GM23338 (cell line): ENCODE measurements at regions not wholly inside any gene's neighbourhood (a gene's known extent, or its start where the extent isn't known, plus 50 kb on each side); places are given as distances from the start of the nearest gene placed in this dataset.

ENCODE experiments used
- ATAC-seq: fragments of 200-7000 bp; cut with Tn5 transposase; 3 replicates; pipeline ENCODE4 v1.9.1; 2020
- DNase-seq: peaks from one replicate; pipeline ENCODE4 v3.0.0-alpha.2; 2015; ENCODE audit warnings: low spot score
- H2AFZ ChIP-seq: fragments of 200-600 bp; sonication (generic); 2 replicates; pipeline ENCODE4 v1.8.0; 2016; ENCODE audit warnings: antibody characterized with exemption, mild to moderate bottlenecking, moderate library complexity
- H3F3A ChIP-seq: fragments of 200-600 bp; sonication (generic); replicated peaks from 2 replicates; pipeline ENCODE4 v1.8.0; 2017; ENCODE audit warnings: antibody characterized with exemption, mixed run types, low read depth
- H3K27ac ChIP-seq: fragments of 200-600 bp; sonication (generic); 2 replicates; pipeline ENCODE4 v1.6.1; 2016; ENCODE audit warnings: low read depth
- H3K27me3 ChIP-seq: fragments of 200-600 bp; sonication (generic); 2 replicates; pipeline ENCODE4 v1.8.0; 2016; ENCODE audit warnings: mild to moderate bottlenecking, mixed run types, moderate library complexity; ENCODE audit not compliant: insufficient read depth
- H3K36me3 ChIP-seq: fragments of 200-600 bp; sonication (generic); 2 replicates; pipeline ENCODE4 v1.8.0; 2016; ENCODE audit warnings: mild to moderate bottlenecking; ENCODE audit not compliant: insufficient read depth
- H3K4me1 ChIP-seq: fragments of 200-600 bp; sonication (generic); 2 replicates; pipeline ENCODE4 v1.8.0; 2016; ENCODE audit warnings: mild to moderate bottlenecking, moderate library complexity; ENCODE audit not compliant: insufficient read depth
- H3K4me2 ChIP-seq: fragments of 200-600 bp; sonication (generic); 2 replicates; pipeline ENCODE4 v1.7.1; 2017; ENCODE audit warnings: mixed run types
- H3K4me3 ChIP-seq: fragments of 200-600 bp; sonication (generic); 2 replicates; pipeline ENCODE4 v1.6.1; 2016; ENCODE audit warnings: mixed run types
- H3K79me2 ChIP-seq: fragments of 200-600 bp; sonication (generic); replicated peaks from 2 replicates; pipeline ENCODE4 v1.8.0; 2017; ENCODE audit warnings: mild to moderate bottlenecking; ENCODE audit not compliant: insufficient read depth
- H3K9me2 ChIP-seq: fragments of 200-600 bp; sonication (generic); 2 replicates; pipeline ENCODE4 v1.8.0; 2017; ENCODE audit not compliant: insufficient read depth
- H4K20me1 ChIP-seq: fragments of 200-600 bp; sonication (generic); replicated peaks from 2 replicates; pipeline ENCODE4 v1.8.0; 2017; ENCODE audit warnings: mild to moderate bottlenecking; ENCODE audit not compliant: insufficient read depth
- H3K27ac Mint-ChIP-seq: 2 replicates; pipeline ENCODE4 v1.8.0; 2020; ENCODE audit warnings: inconsistent platforms, mild to moderate bottlenecking, moderate library complexity, mixed read lengths
- H3K27me3 Mint-ChIP-seq: 3 replicates; pipeline ENCODE4 v1.8.0; 2022; ENCODE audit warnings: low read depth, mild to moderate bottlenecking, moderate library complexity, mixed read lengths, inconsistent platforms; ENCODE audit not compliant: insufficient read depth, poor library complexity
- H3K36me3 Mint-ChIP-seq: 3 replicates; pipeline ENCODE4 v1.8.0; 2021; ENCODE audit warnings: low read depth, mild to moderate bottlenecking, inconsistent platforms, moderate library complexity, mixed read lengths
- H3K4me1 Mint-ChIP-seq: 3 replicates; pipeline ENCODE4 v1.8.0; 2020; ENCODE audit warnings: mild to moderate bottlenecking, inconsistent platforms, mixed read lengths
- H3K4me3 Mint-ChIP-seq: 3 replicates; pipeline ENCODE4 v1.8.0; 2021; ENCODE audit warnings: moderate library complexity, mild to moderate bottlenecking, inconsistent platforms, mixed read lengths
- H3K9me3 Mint-ChIP-seq: 3 replicates; pipeline ENCODE4 v1.8.0; 2020; ENCODE audit warnings: moderate library complexity, mild to moderate bottlenecking, inconsistent platforms, mixed read lengths
- CREB1 ChIP-seq: fragments of 250-450 bp; sonication (Bioruptor Pico); IDR thresholded peaks from 2 replicates; pipeline ENCODE4 v1.5.0; 2020; ENCODE audit warnings: low read depth, mild to moderate bottlenecking, moderate library complexity
- EZH2 ChIP-seq: fragments of 200-600 bp; sonication (generic); IDR thresholded peaks from one replicate; pipeline ENCODE4 v1.8.0; 2017; ENCODE audit warnings: antibody characterized with exemption, mild to moderate bottlenecking, low read depth; ENCODE audit not compliant: unreplicated experiment
- EZH2phosphoT487 ChIP-seq: fragments of 200-600 bp; sonication (generic); IDR thresholded peaks from one replicate; pipeline ENCODE4 v1.8.1; 2018; ENCODE audit warnings: antibody characterized with exemption; ENCODE audit not compliant: unreplicated experiment
- NANOG ChIP-seq: IDR thresholded peaks from 2 replicates; pipeline ENCODE4 v1.6.1; 2016; ENCODE audit warnings: antibody characterized with exemption, borderline replicate concordance
- POLR2AphosphoS5 ChIP-seq: IDR thresholded peaks from 2 replicates; pipeline ENCODE4 v1.6.1; 2016; ENCODE audit warnings: antibody characterized with exemption, low read depth
- STAT1 ChIP-seq: IDR thresholded peaks from one replicate; pipeline ENCODE4 v1.6.1; 2016; ENCODE audit warnings: antibody characterized with exemption; ENCODE audit not compliant: unreplicated experiment
- ZNF114 ChIP-seq: fragments of 250-450 bp; sonication (Bioruptor Pico); IDR thresholded peaks from 2 replicates; pipeline ENCODE4 v1.5.0; 2020; ENCODE audit warnings: mild to moderate bottlenecking, moderate library complexity
- ZNF331 ChIP-seq: fragments of 250-450 bp; sonication (Bioruptor Pico); IDR thresholded peaks from 2 replicates; pipeline ENCODE4 v1.5.0; 2020; ENCODE audit warnings: low read depth, mild to moderate bottlenecking, moderate library complexity
- TF ChIP-seq, protein P1 (sequence below), 2 experiments: fragments of 200-600 bp in 1 of 2; sonication (generic) in 1 of 2; conservative IDR thresholded peaks; 2 replicates each; pipeline versions ENCODE4 v1.5.1 to v1.6.1; 2016 to 2017; ENCODE audit warnings: antibody characterized with exemption in 2 of 2, low read depth in 2 of 2, mild to moderate bottlenecking in 2 of 2, moderate library complexity in 1 of 2
- TF ChIP-seq, protein P2 (sequence below): fragments of 250-450 bp; sonication (Bioruptor Pico); IDR thresholded peaks from 2 replicates; pipeline ENCODE4 v1.5.0; 2020; ENCODE audit warnings: mild to moderate bottlenecking, moderate library complexity
- TF ChIP-seq, protein P3 (sequence below): IDR thresholded peaks from 2 replicates; pipeline ENCODE4 v1.6.1; 2016; ENCODE audit warnings: antibody characterized with exemption

DNA sequence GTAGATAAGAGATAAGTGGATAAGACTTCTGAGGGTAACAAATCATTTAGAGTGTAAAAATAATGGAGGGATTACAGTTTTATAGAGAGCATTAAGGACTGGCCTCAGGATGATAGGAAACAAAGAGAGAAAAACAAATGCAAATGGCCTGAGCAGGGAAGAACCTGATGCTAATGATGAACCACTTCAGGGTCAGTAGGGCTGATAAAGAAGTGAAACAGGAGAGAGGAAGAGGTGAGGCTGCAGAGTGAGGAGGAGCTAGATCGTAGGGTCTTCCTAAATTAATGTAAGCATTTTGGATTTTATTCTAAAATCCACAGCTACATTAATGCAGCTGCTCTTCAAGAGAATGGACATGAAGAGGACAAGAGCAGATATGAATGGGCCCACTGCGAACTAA lies 698.0 kb upstream of the MEF2C start:
- Mint-ChIP-seq H3K4me3 (no peak overlapping the region; the same call in 2 of the 3 replicates), H3K9me3 (0 out of 3 replicates have a peak, but pooled peaks cover 3% of the 10 kb centered on the region), H3K27ac (no peak overlapping the region), H3K4me1 (peaks cover 12% of the 10 kb centered on the region), H3K27me3 (peaks cover 2% of the 10 kb centered on the region), H3K36me3 (no peaks in the 10 kb centered on the region)
- H3K36me3 ChIP-seq, result no peaks in the 10 kb centered on the region
- no peaks in the 10 kb centered on the region for H3F3A ChIP-seq
- peaks cover 16% of the 10 kb centered on the region for H3K4me1 ChIP-seq
- DNase-seq, result peak; percentile 36
- TF ChIP-seq, protein P1, sequence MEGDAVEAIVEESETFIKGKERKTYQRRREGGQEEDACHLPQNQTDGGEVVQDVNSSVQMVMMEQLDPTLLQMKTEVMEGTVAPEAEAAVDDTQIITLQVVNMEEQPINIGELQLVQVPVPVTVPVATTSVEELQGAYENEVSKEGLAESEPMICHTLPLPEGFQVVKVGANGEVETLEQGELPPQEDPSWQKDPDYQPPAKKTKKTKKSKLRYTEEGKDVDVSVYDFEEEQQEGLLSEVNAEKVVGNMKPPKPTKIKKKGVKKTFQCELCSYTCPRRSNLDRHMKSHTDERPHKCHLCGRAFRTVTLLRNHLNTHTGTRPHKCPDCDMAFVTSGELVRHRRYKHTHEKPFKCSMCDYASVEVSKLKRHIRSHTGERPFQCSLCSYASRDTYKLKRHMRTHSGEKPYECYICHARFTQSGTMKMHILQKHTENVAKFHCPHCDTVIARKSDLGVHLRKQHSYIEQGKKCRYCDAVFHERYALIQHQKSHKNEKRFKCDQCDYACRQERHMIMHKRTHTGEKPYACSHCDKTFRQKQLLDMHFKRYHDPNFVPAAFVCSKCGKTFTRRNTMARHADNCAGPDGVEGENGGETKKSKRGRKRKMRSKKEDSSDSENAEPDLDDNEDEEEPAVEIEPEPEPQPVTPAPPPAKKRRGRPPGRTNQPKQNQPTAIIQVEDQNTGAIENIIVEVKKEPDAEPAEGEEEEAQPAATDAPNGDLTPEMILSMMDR (conservative IDR thresholded peaks at IDR 0.05; ENCODE audit: low read depth in 2 of 2), result no peak
- no peak for TF ChIP-seq NANOG
- no peak overlapping the region for H2AFZ ChIP-seq
- ATAC-seq, result peak; percentile 82
- no peak overlapping the region for H3K27ac ChIP-seq
- H3K27me3 ChIP-seq, result no peaks in the 10 kb centered on the region
- H3K9me2 ChIP-seq, result no peaks in the 10 kb centered on the region; the same call in 1 of the 2 replicates
- no peak overlapping the region for H3K4me3 ChIP-seq
- H4K20me1 ChIP-seq, result no peaks in the 10 kb centered on the region
- no peak overlapping the region for H3K4me2 ChIP-seq
- H3K79me2 ChIP-seq, result no peaks in the 10 kb centered on the region

DNA sequence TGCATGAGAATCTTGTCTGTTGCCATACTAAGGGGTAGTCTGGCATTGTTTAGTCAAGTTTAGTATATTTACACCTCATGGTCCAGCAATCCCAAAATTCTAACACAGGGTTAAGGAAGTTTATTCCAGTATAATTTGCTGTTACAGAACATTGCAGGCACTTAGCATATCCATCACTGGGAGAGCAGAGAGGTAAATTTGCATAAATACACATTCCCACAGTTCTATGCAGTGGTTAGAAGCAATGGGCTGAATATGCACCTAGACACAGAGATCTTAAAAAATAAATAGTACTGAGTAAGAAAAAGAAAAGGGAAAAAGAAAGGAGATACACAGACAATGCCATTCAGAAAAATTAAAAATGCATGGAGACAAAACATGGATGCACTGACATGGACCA lies 692.3 kb upstream of the MEF2C start:
- H4K20me1 ChIP-seq, result no peaks in the 10 kb centered on the region
- H3K27me3 ChIP-seq, result no peaks in the 10 kb centered on the region
- H3K27ac ChIP-seq, result no peak overlapping the region
- no peaks in the 10 kb centered on the region for H3F3A ChIP-seq
- Mint-ChIP-seq H3K4me1 (peaks cover 4% of the 10 kb centered on the region; the same call in 2 of the 3 replicates), H3K36me3 (no peaks in the 10 kb centered on the region), H3K4me3 (no peak overlapping the region), H3K27ac (no peak overlapping the region), H3K9me3 (no peaks in the 10 kb centered on the region), H3K27me3 (peaks cover 4% of the 10 kb centered on the region)
- ATAC-seq (no peak), DNase-seq (no peak)
- no peaks in the 10 kb centered on the region for H3K36me3 ChIP-seq
- no peak overlapping the region for H2AFZ ChIP-seq
- no peaks in the 10 kb centered on the region for H3K9me2 ChIP-seq
- H3K4me2 ChIP-seq, result no peak overlapping the region
- H3K4me1 ChIP-seq, result no peaks in the 10 kb centered on the region; the same call in 1 of the 2 replicates
- no peaks in the 10 kb centered on the region for H3K79me2 ChIP-seq
- H3K4me3 ChIP-seq, result no peak overlapping the region
- TF ChIP-seq, protein P1 (conservative IDR thresholded peaks at IDR 0.05; ENCODE audit: low read depth in 2 of 2), result no peak
- TF ChIP-seq NANOG (no peak), CREB1 (no peak), ZNF331 (CRISPR knock-in tag) (no peak), EZH2 (no peak), ZNF114 (CRISPR knock-in tag) (no peak), STAT1 (no peak), POLR2AphosphoS5 (no peak), EZH2phosphoT487 (no peak)
- TF ChIP-seq, protein P2, sequence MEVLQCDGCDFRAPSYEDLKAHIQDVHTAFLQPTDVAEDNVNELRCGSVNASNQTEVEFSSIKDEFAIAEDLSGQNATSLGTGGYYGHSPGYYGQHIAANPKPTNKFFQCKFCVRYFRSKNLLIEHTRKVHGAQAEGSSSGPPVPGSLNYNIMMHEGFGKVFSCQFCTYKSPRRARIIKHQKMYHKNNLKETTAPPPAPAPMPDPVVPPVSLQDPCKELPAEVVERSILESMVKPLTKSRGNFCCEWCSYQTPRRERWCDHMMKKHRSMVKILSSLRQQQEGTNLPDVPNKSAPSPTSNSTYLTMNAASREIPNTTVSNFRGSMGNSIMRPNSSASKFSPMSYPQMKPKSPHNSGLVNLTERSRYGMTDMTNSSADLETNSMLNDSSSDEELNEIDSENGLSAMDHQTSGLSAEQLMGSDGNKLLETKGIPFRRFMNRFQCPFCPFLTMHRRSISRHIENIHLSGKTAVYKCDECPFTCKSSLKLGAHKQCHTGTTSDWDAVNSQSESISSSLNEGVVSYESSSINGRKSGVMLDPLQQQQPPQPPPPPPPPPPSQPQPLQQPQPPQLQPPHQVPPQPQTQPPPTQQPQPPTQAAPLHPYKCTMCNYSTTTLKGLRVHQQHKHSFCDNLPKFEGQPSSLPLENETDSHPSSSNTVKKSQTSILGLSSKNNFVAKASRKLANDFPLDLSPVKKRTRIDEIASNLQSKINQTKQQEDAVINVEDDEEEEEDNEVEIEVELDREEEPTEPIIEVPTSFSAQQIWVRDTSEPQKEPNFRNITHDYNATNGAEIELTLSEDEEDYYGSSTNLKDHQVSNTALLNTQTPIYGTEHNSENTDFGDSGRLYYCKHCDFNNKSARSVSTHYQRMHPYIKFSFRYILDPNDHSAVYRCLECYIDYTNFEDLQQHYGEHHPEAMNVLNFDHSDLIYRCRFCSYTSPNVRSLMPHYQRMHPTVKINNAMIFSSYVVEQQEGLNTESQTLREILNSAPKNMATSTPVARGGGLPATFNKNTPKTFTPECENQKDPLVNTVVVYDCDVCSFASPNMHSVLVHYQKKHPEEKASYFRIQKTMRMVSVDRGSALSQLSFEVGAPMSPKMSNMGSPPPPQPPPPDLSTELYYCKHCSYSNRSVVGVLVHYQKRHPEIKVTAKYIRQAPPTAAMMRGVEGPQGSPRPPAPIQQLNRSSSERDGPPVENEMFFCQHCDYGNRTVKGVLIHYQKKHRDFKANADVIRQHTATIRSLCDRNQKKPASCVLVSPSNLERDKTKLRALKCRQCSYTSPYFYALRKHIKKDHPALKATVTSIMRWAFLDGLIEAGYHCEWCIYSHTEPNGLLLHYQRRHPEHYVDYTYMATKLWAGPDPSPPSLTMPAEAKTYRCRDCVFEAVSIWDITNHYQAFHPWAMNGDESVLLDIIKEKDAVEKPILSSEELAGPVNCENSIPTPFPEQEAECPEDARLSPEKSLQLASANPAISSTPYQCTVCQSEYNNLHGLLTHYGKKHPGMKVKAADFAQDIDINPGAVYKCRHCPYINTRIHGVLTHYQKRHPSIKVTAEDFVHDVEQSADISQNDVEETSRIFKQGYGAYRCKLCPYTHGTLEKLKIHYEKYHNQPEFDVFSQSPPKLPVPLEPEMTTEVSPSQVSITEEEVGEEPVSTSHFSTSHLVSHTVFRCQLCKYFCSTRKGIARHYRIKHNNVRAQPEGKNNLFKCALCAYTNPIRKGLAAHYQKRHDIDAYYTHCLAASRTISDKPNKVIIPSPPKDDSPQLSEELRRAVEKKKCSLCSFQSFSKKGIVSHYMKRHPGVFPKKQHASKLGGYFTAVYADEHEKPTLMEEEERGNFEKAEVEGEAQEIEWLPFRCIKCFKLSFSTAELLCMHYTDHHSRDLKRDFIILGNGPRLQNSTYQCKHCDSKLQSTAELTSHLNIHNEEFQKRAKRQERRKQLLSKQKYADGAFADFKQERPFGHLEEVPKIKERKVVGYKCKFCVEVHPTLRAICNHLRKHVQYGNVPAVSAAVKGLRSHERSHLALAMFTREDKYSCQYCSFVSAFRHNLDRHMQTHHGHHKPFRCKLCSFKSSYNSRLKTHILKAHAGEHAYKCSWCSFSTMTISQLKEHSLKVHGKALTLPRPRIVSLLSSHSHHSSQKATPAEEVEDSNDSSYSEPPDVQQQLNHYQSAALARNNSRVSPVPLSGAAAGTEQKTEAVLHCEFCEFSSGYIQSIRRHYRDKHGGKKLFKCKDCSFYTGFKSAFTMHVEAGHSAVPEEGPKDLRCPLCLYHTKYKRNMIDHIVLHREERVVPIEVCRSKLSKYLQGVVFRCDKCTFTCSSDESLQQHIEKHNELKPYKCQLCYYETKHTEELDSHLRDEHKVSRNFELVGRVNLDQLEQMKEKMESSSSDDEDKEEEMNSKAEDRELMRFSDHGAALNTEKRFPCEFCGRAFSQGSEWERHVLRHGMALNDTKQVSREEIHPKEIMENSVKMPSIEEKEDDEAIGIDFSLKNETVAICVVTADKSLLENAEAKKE (CRISPR knock-in tag), result no peak
- TF ChIP-seq, protein P3, sequence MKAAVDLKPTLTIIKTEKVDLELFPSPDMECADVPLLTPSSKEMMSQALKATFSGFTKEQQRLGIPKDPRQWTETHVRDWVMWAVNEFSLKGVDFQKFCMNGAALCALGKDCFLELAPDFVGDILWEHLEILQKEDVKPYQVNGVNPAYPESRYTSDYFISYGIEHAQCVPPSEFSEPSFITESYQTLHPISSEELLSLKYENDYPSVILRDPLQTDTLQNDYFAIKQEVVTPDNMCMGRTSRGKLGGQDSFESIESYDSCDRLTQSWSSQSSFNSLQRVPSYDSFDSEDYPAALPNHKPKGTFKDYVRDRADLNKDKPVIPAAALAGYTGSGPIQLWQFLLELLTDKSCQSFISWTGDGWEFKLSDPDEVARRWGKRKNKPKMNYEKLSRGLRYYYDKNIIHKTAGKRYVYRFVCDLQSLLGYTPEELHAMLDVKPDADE, result no peak
